Mucosa of stomach (tissue), 1 donor: ENCODE measurements at regions not wholly inside any gene's neighbourhood (a gene's known extent, or its start where the extent isn't known, plus 50 kb on each side); places are given as distances from the start of the nearest gene placed in this dataset.
"Not testable (repeated sequence)": the region's sequence is repeated elsewhere in the genome, so short reads cannot be mapped to it uniquely, and the experiment has no call there.

ENCODE experiments used
- H3K27me3 ChIP-seq: one replicate; pipeline ENCODE4 v1.7.0; 2013; ENCODE audit warnings: mild to moderate bottlenecking, low read length; ENCODE audit not compliant: control insufficient read depth, insufficient read depth
- H3K36me3 ChIP-seq: one replicate; pipeline ENCODE4 v1.7.0; 2013; ENCODE audit warnings: low read length; ENCODE audit not compliant: control insufficient read depth, insufficient read depth
- H3K4me1 ChIP-seq: one replicate; pipeline ENCODE4 v1.7.0; 2013; ENCODE audit warnings: mild to moderate bottlenecking, low read length; ENCODE audit not compliant: control insufficient read depth, insufficient read depth
- H3K4me3 ChIP-seq: one replicate; pipeline ENCODE4 v1.7.0; 2013; ENCODE audit warnings: low read length
- H3K9ac ChIP-seq: one replicate; pipeline ENCODE4 v1.7.0; 2013; ENCODE audit warnings: mild to moderate bottlenecking, low read length, moderate library complexity
- H3K9me3 ChIP-seq: one replicate; pipeline ENCODE4 v1.7.0; 2013; ENCODE audit warnings: mild to moderate bottlenecking, low read length, moderate library complexity; ENCODE audit not compliant: control insufficient read depth
- donor health status: Pancreatic carcinoma.

- Histone ChIP-seq H3K9ac (no peak overlapping the region), H3K4me1 (no peaks in the 10 kb centered on the region), H3K27me3 (peaks cover 34% of the 10 kb centered on the region), H3K4me3 (no peak overlapping the region), H3K9me3 (no peaks in the 10 kb centered on the region), H3K36me3 (no peaks in the 10 kb centered on the region)
These were observed 130.1 kb upstream of the PRR20G start for GRCh38 chr3:127417709-127418559.

- H3K9ac ChIP-seq = no peak overlapping the region
- no peak overlapping the region for H3K4me3 ChIP-seq
- peaks cover 23% of the 10 kb centered on the region for H3K27me3 ChIP-seq
- no peaks in the 10 kb centered on the region for H3K36me3 ChIP-seq
- no peaks in the 10 kb centered on the region for H3K9me3 ChIP-seq
- no peaks in the 10 kb centered on the region for H3K4me1 ChIP-seq
These were observed 126.0 kb upstream of the PRR20G start for GRCh38 chr3:127413871-127414270.

DNA sequence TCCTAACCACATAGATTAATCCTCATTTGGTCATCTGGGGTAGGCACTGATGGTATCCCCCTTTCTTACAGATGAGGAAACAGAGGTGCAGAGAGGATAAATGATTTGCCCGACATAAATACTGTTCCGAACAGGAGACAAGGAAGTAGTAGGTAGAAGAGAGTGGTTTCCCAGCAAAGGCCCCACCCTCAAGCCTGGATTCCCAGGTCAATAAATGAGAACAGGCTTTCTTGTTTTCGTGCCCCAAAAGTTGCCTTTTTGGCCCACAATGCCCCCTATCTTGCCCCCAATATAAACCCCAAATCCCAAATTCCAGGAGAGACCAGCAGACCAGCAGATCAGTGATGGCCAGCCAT lies 125.5 kb upstream of the PRR20G start:
- Histone ChIP-seq H3K9ac (no peak overlapping the region), H3K4me1 (no peaks in the 10 kb centered on the region), H3K9me3 (no peaks in the 10 kb centered on the region), H3K27me3 (peaks cover 23% of the 10 kb centered on the region), H3K36me3 (no peaks in the 10 kb centered on the region), H3K4me3 (no peak overlapping the region)

DNA sequence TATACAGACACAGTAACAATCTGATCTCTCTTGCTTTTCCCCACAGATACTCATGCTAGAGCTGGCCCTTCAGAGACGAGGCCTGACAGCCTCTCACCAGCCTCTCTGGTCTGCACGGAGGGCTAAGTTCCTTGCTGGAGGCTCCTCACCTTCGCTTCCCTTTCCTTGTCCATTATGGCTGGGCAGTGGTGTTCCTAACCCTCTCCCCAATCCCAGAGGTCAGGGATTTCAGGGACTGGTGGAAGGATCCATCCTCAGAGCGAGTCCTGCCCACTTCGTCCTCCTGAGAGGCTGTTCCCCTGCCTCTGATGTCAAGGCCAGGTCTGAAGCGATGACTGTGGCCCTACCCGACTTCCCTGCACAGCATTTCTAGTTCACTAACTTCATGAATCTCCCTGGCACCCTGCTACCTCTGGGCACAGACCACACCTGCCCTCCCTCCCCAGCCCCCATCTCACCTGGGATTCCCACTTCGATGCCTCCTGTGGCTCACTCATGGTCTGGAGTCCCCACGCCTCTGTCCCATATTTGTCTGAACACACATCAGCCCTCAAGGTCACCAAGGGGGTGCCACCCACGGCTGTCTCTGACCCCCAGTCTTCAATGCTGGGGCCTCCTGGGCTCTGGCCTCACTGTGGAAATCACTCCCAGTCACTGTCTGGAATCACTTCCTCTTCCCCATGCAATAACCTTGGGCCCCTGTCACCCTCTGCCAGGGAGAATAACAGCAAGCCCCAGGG lies 124.9 kb upstream of the PRR20G start:
- Histone ChIP-seq H3K9me3 (no peaks in the 10 kb centered on the region), H3K27me3 (peaks cover 18% of the 10 kb centered on the region), H3K4me3 (no peak overlapping the region), H3K4me1 (no peaks in the 10 kb centered on the region), H3K36me3 (no peaks in the 10 kb centered on the region), H3K9ac (no peak overlapping the region)

DNA sequence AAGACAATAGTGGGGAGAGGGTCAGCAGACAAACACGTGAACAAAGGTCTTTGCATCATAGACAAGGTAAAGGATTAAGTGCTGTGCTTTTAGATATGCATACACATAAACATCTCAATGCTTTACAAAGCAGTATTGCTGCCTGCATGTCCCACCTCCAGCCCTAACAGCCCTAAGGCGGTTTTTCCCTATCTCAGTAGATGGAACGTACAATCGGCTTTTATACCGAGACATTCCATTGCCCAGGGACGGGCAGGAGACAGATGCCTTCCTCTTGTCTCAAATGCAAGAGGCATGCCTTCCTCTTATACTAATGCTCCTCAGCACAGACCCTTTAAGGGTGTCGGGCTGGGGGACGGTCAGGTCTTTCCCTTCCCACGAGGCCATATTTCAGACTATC lies 124.0 kb upstream of the PRR20G start:
- H3K9me3 ChIP-seq = not testable (repeated sequence)
- peaks cover 14% of the 10 kb centered on the region for H3K27me3 ChIP-seq

GRCh38 chr3:127411083-127411727 lies 123.4 kb upstream of the PRR20G start:
- H3K9ac ChIP-seq = no peak overlapping the region
- peaks cover 17% of the 10 kb centered on the region for H3K27me3 ChIP-seq
- H3K9me3 ChIP-seq = no peaks in the 10 kb centered on the region
- H3K4me1 ChIP-seq = no peaks in the 10 kb centered on the region
- H3K4me3 ChIP-seq = no peak overlapping the region
- no peaks in the 10 kb centered on the region for H3K36me3 ChIP-seq

More for the DNA sequence above, 124.0 kb upstream of the PRR20G start:
- H3K9ac ChIP-seq, H3K4me3 ChIP-seq, H3K4me1 ChIP-seq, H3K36me3 ChIP-seq: not testable (repeated sequence)

DNA sequence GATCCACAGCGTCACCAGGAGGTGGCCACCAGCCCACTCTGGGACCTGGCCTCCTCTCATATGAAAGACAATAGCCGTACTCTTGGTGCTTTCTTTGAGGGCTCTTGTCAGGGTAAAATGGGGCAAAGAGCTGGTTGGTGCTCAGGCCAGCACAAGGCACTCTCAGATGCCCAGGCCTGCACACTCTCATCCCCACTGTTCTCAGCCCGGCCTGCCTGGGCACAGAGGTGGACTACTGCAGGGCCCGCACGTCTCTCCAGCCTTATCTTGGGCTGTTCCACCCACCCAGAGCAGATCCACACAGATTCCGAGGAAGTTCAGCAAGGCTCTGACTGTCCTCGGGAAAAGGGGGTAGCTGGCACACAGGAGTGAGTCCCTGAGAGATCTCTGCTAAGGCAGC lies 122.8 kb upstream of the PRR20G start:
- H3K9ac ChIP-seq = no peak overlapping the region
- no peak overlapping the region for H3K4me3 ChIP-seq
- H3K9me3 ChIP-seq = no peaks in the 10 kb centered on the region
- peaks cover 17% of the 10 kb centered on the region for H3K27me3 ChIP-seq
- H3K4me1 ChIP-seq = no peaks in the 10 kb centered on the region
- no peaks in the 10 kb centered on the region for H3K36me3 ChIP-seq

- no peaks in the 10 kb centered on the region for H3K9me3 ChIP-seq
- no peaks in the 10 kb centered on the region for H3K36me3 ChIP-seq
- H3K4me1 ChIP-seq = no peaks in the 10 kb centered on the region
- no peak overlapping the region for H3K9ac ChIP-seq
- H3K27me3 ChIP-seq = peaks cover 17% of the 10 kb centered on the region
- H3K4me3 ChIP-seq = no peak overlapping the region
These were observed 122.3 kb upstream of the PRR20G start for GRCh38 chr3:127410137-127410488.

GRCh38 chr3:127409421-127410136 lies 121.7 kb upstream of the PRR20G start:
- H3K27me3 ChIP-seq = peaks cover 17% of the 10 kb centered on the region
- no peak overlapping the region for H3K9ac ChIP-seq
- H3K9me3 ChIP-seq = no peaks in the 10 kb centered on the region
- H3K36me3 ChIP-seq = no peaks in the 10 kb centered on the region
- no peak overlapping the region for H3K4me3 ChIP-seq
- no peaks in the 10 kb centered on the region for H3K4me1 ChIP-seq

- Histone ChIP-seq H3K4me3 (no peak overlapping the region), H3K9ac (no peak overlapping the region), H3K9me3 (no peaks in the 10 kb centered on the region), H3K27me3 (peaks cover 14% of the 10 kb centered on the region), H3K4me1 (no peaks in the 10 kb centered on the region), H3K36me3 (no peaks in the 10 kb centered on the region)
These were observed 121.0 kb upstream of the PRR20G start for GRCh38 chr3:127408684-127409420.

GRCh38 chr3:127408022-127408683 lies 120.3 kb upstream of the PRR20G start:
- Histone ChIP-seq H3K4me3 (no peak overlapping the region), H3K9ac (no peak overlapping the region), H3K36me3 (no peaks in the 10 kb centered on the region), H3K27me3 (peaks cover 10% of the 10 kb centered on the region), H3K4me1 (no peaks in the 10 kb centered on the region), H3K9me3 (no peaks in the 10 kb centered on the region)
